Vagina (tissue), 2 donors: ENCODE measurements at regions not wholly inside any gene's neighbourhood (a gene's known extent, or its start where the extent isn't known, plus 50 kb on each side); places are given as distances from the start of the nearest gene placed in this dataset.
"Not testable (repeated sequence)": the region's sequence is repeated elsewhere in the genome, so short reads cannot be mapped to it uniquely, and the experiment has no call there.

Experiments
- POLR2A ChIP-seq, 2 donors: fragments of 450-650 bp; IDR thresholded peaks; one replicate each; pipeline ENCODE4 v1.6.1; 2017; ENCODE audit warnings: antibody characterized with exemption in 2 of 2, mild to moderate bottlenecking in 2 of 2, moderate library complexity in 2 of 2
- POLR2AphosphoS5 ChIP-seq, 2 donors: sonication (generic); formaldehyde crosslinking; IDR thresholded peaks; one replicate each; pipeline ENCODE4 v1.9.0; 2017; ENCODE audit warnings: antibody characterized with exemption in 2 of 2, mild to moderate bottlenecking in 2 of 2, low read depth in 1 of 2; ENCODE audit not compliant: insufficient read depth in 1 of 2
- TF ChIP-seq, protein P1 (sequence below), 3 experiments: fragments of 450-650 bp in 2 of 3; fragments of 200-600 bp in 1 of 3; sonication (generic) in 1 of 3; IDR thresholded peaks; one replicate each; pipeline ENCODE4 v1.5.1; 2017 to 2019; ENCODE audit warnings: antibody characterized with exemption in 3 of 3, mild to moderate bottlenecking in 2 of 3, moderate library complexity in 2 of 3

DNA sequence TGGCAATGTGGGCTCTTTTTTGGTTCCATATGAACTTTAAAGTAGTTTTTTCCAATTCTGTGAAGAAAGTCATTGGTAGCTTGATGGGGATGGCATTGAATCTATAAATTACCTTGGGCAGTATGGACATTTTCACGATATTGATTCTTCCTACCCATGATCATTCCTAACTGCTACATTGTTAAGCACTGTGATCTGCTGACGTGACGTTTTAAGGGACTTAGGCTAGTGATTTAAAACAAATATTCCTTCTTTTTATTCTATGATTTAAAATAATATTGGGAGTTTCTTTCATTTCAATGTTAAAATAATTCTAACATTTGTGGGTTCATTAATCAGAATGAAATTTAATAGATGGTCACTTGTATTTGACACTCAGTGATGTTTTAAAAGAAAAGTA is 970.9 kb upstream of the POU3F4 start:
- TF ChIP-seq, protein P1, sequence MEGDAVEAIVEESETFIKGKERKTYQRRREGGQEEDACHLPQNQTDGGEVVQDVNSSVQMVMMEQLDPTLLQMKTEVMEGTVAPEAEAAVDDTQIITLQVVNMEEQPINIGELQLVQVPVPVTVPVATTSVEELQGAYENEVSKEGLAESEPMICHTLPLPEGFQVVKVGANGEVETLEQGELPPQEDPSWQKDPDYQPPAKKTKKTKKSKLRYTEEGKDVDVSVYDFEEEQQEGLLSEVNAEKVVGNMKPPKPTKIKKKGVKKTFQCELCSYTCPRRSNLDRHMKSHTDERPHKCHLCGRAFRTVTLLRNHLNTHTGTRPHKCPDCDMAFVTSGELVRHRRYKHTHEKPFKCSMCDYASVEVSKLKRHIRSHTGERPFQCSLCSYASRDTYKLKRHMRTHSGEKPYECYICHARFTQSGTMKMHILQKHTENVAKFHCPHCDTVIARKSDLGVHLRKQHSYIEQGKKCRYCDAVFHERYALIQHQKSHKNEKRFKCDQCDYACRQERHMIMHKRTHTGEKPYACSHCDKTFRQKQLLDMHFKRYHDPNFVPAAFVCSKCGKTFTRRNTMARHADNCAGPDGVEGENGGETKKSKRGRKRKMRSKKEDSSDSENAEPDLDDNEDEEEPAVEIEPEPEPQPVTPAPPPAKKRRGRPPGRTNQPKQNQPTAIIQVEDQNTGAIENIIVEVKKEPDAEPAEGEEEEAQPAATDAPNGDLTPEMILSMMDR (IDR thresholded peaks at IDR 0.05): not testable (repeated sequence)
- TF ChIP-seq POLR2A (IDR thresholded peaks at IDR 0.05); POLR2AphosphoS5 (IDR thresholded peaks at IDR 0.05; ENCODE audit: insufficient read depth in 1 of 2, low read depth in 1 of 2): not testable (repeated sequence)
